Activated T-cell treated with anti-CD3 and anti-CD28 coated beads, Interleukin-2, amount 50 U/mL, for 4 hours (primary cell): ENCODE measurements at regions not wholly inside any gene's neighbourhood (a gene's known extent, or its start where the extent isn't known, plus 50 kb on each side); places are given as distances from the start of the nearest gene placed in this dataset.

Experiments
- ATAC-seq, 2 donors: fragments of 200-7000 bp; cut with Tn5 transposase; one replicate each; pipeline ENCODE4 v1.10.0; 2021
- DNase-seq: peaks from one replicate; pipeline ENCODE4 v3.0.0-alpha.2; 2020
- H3K27me3 Mint-ChIP-seq: one replicate; pipeline ENCODE4 v1.8.0; 2021; ENCODE audit warnings: low read depth, mixed read lengths
- H3K36me3 Mint-ChIP-seq: one replicate; pipeline ENCODE4 v1.8.0; 2022; ENCODE audit warnings: mixed read lengths; ENCODE audit not compliant: insufficient read depth
- H3K4me1 Mint-ChIP-seq: one replicate; pipeline ENCODE4 v1.8.0; 2021; ENCODE audit warnings: low read depth, mixed read lengths
- H3K4me3 Mint-ChIP-seq: one replicate; pipeline ENCODE4 v1.8.0; 2021; ENCODE audit warnings: mild to moderate bottlenecking, moderate library complexity, mixed read lengths
- H3K9me3 Mint-ChIP-seq: one replicate; pipeline ENCODE4 v1.8.0; 2021; ENCODE audit warnings: mixed read lengths

GRCh38 chr2:207416111-207416510, 113.7 kb upstream of the CREB1 start:
- H3K4me1 Mint-ChIP-seq = no peaks in the 10 kb centered on the region
- H3K36me3 Mint-ChIP-seq = no peaks in the 10 kb centered on the region
- no peak overlapping the region for H3K4me3 Mint-ChIP-seq
- no peaks in the 10 kb centered on the region for H3K9me3 Mint-ChIP-seq
- ATAC-seq (no peak), DNase-seq (no peak)
- no peaks in the 10 kb centered on the region for H3K27me3 Mint-ChIP-seq

DNA sequence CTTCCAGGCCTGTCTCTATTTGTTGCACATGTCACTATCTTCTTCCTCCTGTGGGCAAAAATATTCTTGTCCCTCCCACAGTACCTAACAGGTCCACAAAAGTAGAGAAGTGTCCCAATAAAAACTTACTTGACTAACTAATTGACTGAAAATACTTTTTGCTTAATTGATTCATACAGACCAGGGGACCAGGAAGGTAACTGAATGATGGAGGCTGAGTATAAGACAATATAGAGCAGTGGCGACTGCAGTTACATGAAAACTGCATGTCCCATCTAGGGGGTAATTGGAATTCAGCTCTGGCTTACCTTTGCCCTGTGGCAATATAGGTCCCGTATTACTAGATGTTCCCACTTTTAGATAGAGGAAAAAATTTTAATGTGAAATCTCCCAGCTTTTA, 112.9 kb upstream of the CREB1 start:
- H3K4me1 Mint-ChIP-seq = no peaks in the 10 kb centered on the region
- no peak for ATAC-seq

DNA sequence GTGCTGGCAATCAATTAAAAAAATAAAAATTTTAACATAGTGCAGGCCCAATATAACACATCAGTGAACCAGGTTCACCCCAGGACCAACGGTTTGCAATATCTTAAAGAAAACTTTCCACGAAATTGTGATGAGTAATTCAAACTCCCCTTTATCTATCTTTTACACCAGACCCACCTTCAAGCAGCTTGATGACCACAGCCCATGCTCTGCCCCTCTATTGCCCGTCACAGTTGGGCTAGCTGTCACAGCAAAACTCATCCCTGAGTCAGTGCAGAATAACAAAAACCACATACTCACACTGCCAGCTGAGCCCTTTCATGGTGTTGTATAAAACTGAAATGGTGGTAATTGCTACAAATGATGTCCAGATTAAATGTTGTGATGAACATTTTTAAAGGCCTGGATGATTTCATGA, 112.5 kb upstream of the CREB1 start:
- Mint-ChIP-seq H3K4me3 (no peak overlapping the region), H3K27me3 (no peaks in the 10 kb centered on the region), H3K4me1 (no peaks in the 10 kb centered on the region), H3K9me3 (no peaks in the 10 kb centered on the region), H3K36me3 (no peaks in the 10 kb centered on the region)
- no peak for ATAC-seq
- DNase-seq = no peak

More for the DNA sequence above, 112.9 kb upstream of the CREB1 start:
- Mint-ChIP-seq H3K27me3 (no peaks in the 10 kb centered on the region), H3K4me3 (no peak overlapping the region), H3K9me3 (no peaks in the 10 kb centered on the region), H3K36me3 (no peaks in the 10 kb centered on the region)
- no peak for DNase-seq

- no peaks in the 10 kb centered on the region for H3K36me3 Mint-ChIP-seq
- no peak for ATAC-seq
- H3K9me3 Mint-ChIP-seq = no peaks in the 10 kb centered on the region
- H3K27me3 Mint-ChIP-seq = no peaks in the 10 kb centered on the region
- no peak for DNase-seq
- H3K4me1 Mint-ChIP-seq = no peaks in the 10 kb centered on the region
- no peak overlapping the region for H3K4me3 Mint-ChIP-seq
These were observed 111.3 kb upstream of the CREB1 start for GRCh38 chr2:207418419-207418818.

GRCh38 chr2:207419331-207419730, 110.4 kb upstream of the CREB1 start:
- H3K4me3 Mint-ChIP-seq = no peak overlapping the region
- ATAC-seq (no peak), DNase-seq (no peak)
- peaks cover 8% of the 10 kb centered on the region for H3K4me1 Mint-ChIP-seq
- no peaks in the 10 kb centered on the region for H3K9me3 Mint-ChIP-seq
- no peaks in the 10 kb centered on the region for H3K27me3 Mint-ChIP-seq
- H3K36me3 Mint-ChIP-seq = no peaks in the 10 kb centered on the region

DNA sequence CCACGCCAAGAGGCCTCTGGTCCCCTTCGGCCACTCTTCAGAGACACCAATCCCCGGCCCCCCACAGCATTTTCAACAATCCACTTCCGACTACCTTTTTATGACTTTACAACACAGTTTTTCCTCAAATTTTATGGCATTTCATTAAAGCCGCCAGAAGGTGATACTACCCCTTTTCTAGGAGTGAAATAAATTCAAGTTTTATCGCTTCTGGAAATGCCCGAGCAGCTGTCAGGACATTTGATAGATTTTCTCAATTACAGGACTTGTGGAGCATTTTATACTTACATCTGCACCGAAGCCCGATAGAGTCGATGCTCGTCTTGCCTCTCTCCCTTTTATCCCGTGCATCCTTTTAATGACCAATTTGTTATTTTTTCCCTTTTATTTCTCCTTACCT, 108.1 kb upstream of the CREB1 start:
- no peak for DNase-seq
- H3K4me3 Mint-ChIP-seq = no peak overlapping the region
- peaks cover 11% of the 10 kb centered on the region for H3K4me1 Mint-ChIP-seq
- no peak for ATAC-seq
- no peaks in the 10 kb centered on the region for H3K36me3 Mint-ChIP-seq
- H3K9me3 Mint-ChIP-seq = no peaks in the 10 kb centered on the region
- H3K27me3 Mint-ChIP-seq = no peaks in the 10 kb centered on the region

DNA sequence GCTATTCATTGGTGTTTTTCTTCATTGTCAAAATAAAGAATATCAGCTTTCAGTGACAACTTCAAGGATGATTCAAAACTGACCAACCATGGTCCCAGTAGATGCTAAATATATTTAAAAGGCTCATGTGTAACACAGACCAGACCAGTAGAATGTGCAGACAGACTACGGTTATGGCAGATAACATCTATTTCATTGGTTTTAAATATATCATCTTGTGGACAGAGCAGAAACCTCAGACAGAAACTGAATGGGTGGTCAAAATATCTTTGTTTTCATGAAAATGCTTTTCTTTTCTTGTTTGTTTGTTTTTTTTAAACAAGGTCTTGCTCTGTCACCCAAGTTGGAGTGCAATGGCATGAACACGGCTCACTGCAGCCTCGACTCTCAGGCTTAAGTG, 107.4 kb upstream of the CREB1 start:
- H3K4me3 Mint-ChIP-seq = no peak overlapping the region
- no peaks in the 10 kb centered on the region for H3K27me3 Mint-ChIP-seq
- H3K4me1 Mint-ChIP-seq = peaks cover 11% of the 10 kb centered on the region
- DNase-seq (no peak), ATAC-seq (no peak)
- H3K36me3 Mint-ChIP-seq = no peaks in the 10 kb centered on the region
- H3K9me3 Mint-ChIP-seq = no peaks in the 10 kb centered on the region

DNA sequence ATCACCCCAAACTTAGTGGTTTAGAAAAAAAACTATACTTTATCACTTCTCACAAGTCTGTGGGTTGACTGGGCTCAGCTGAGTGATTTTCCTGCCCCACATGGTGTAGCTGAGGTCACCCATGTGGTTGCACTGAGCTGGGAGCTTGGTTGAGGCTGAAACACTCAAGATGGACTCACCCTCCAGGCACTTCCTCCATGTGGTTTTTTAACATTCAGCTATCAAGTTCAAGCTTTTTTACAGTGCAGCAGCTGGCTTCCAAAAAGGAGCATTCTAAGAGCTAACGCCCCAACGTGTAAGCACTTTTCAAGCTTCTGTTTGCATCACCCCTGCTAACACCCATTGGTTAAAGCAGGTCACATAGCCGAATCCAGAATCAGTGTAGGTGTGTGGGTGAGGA, 105.9 kb upstream of the CREB1 start:
- H3K4me3 Mint-ChIP-seq = no peak overlapping the region
- H3K36me3 Mint-ChIP-seq = no peaks in the 10 kb centered on the region

GRCh38 chr2:207427986-207428385, 101.8 kb upstream of the CREB1 start:
- no peaks in the 10 kb centered on the region for H3K9me3 Mint-ChIP-seq
- ATAC-seq = no peak
- peaks cover 11% of the 10 kb centered on the region for H3K4me1 Mint-ChIP-seq
- H3K27me3 Mint-ChIP-seq = no peaks in the 10 kb centered on the region
- DNase-seq = no peak
- no peaks in the 10 kb centered on the region for H3K36me3 Mint-ChIP-seq
- H3K4me3 Mint-ChIP-seq = no peak overlapping the region

More for the DNA sequence above, 105.9 kb upstream of the CREB1 start:
- DNase-seq = no peak
- H3K9me3 Mint-ChIP-seq = no peaks in the 10 kb centered on the region
- peak; percentile 62 to 82 for ATAC-seq
- H3K4me1 Mint-ChIP-seq = peaks cover 11% of the 10 kb centered on the region
- H3K27me3 Mint-ChIP-seq = no peaks in the 10 kb centered on the region

- Mint-ChIP-seq H3K4me3 (no peak overlapping the region), H3K27me3 (no peaks in the 10 kb centered on the region), H3K9me3 (no peaks in the 10 kb centered on the region), H3K4me1 (peaks cover 10% of the 10 kb centered on the region), H3K36me3 (no peaks in the 10 kb centered on the region)
- no peak for ATAC-seq
- DNase-seq = no peak
These were observed 101.2 kb upstream of the CREB1 start for GRCh38 chr2:207428573-207428972.

GRCh38 chr2:207432453-207432852, 97.3 kb upstream of the CREB1 start:
- DNase-seq (no peak), ATAC-seq (no peak)
- H3K27me3 Mint-ChIP-seq = no peaks in the 10 kb centered on the region
- no peaks in the 10 kb centered on the region for H3K4me1 Mint-ChIP-seq
- H3K4me3 Mint-ChIP-seq = no peak overlapping the region
- no peaks in the 10 kb centered on the region for H3K9me3 Mint-ChIP-seq
- no peaks in the 10 kb centered on the region for H3K36me3 Mint-ChIP-seq

GRCh38 chr2:207434306-207434705, 95.5 kb upstream of the CREB1 start:
- no peak overlapping the region for H3K4me3 Mint-ChIP-seq

GRCh38 chr2:207434899-207435465, 94.8 kb upstream of the CREB1 start:
- Mint-ChIP-seq H3K4me3 (no peak overlapping the region), H3K4me1 (no peaks in the 10 kb centered on the region), H3K27me3 (no peaks in the 10 kb centered on the region), H3K36me3 (no peaks in the 10 kb centered on the region), H3K9me3 (no peaks in the 10 kb centered on the region)
- no peak for DNase-seq
- ATAC-seq = no peak

More at GRCh38 chr2:207434306-207434705, 95.5 kb upstream of the CREB1 start:
- DNase-seq (no peak), ATAC-seq (no peak)
- Mint-ChIP-seq H3K36me3 (no peaks in the 10 kb centered on the region), H3K9me3 (no peaks in the 10 kb centered on the region), H3K4me1 (no peaks in the 10 kb centered on the region), H3K27me3 (no peaks in the 10 kb centered on the region)

GRCh38 chr2:207437136-207437523, 92.6 kb upstream of the CREB1 start:
- Mint-ChIP-seq H3K4me1 (no peaks in the 10 kb centered on the region), H3K36me3 (no peaks in the 10 kb centered on the region), H3K27me3 (no peaks in the 10 kb centered on the region), H3K4me3 (no peak overlapping the region), H3K9me3 (no peaks in the 10 kb centered on the region)
- no peak for ATAC-seq
- DNase-seq = no peak

- DNase-seq (no peak), ATAC-seq (no peak)
- H3K27me3 Mint-ChIP-seq = no peaks in the 10 kb centered on the region
- H3K9me3 Mint-ChIP-seq = no peaks in the 10 kb centered on the region
- H3K36me3 Mint-ChIP-seq = no peaks in the 10 kb centered on the region
- no peak overlapping the region for H3K4me3 Mint-ChIP-seq
- H3K4me1 Mint-ChIP-seq = no peaks in the 10 kb centered on the region
These were observed 92.1 kb upstream of the CREB1 start for GRCh38 chr2:207437524-207438143.
